ENCODE measurements at regions not wholly inside any gene's neighbourhood (a gene's known extent, or its start where the extent isn't known, plus 50 kb on each side); places are given as distances from the start of the nearest gene placed in this dataset.

- H3K27ac Mint-ChIP-seq, result no peak overlapping the region
- POLR2A ChIA-PET, result no interaction called here
- no peak overlapping the region for H3K4me3 ChIP-seq (ENCODE audit: low read length)
- H3K27me3 ChIP-seq (ENCODE audit: control insufficient read depth in 1 of 2, insufficient read depth in 2 of 2, low read length in 2 of 2), result no peaks in the 10 kb centered on the region
- H3K36me3 ChIP-seq (ENCODE audit: insufficient read depth, low read length), result no peaks in the 10 kb centered on the region
- no peaks in the 10 kb centered on the region for H3K9me3 ChIP-seq (ENCODE audit: control insufficient read depth in 1 of 2, insufficient read depth in 1 of 2, low read length in 2 of 2)
- TF ChIP-seq CTCF (IDR thresholded peaks at IDR 0.05), result no peak
- CTCF ChIA-PET, result no interaction called here
- peaks cover 2% of the 10 kb centered on the region for H3K9me3 Mint-ChIP-seq
- no peaks in the 10 kb centered on the region for H3K4me1 ChIP-seq (ENCODE audit: insufficient read depth, low read length)
- intact Hi-C loops (cut with DNase I, micrococcal nuclease), result no loop called here
- ATAC-seq (ENCODE audit: poor library complexity), result no peak
- H3K4me1 Mint-ChIP-seq (ENCODE audit: low read depth), result no peaks in the 10 kb centered on the region
- H3K4me3 Mint-ChIP-seq, result no peak overlapping the region
- H3K27me3 Mint-ChIP-seq, result no peaks in the 10 kb centered on the region
- DNase-seq, result no peak
- no peak overlapping the region for H3K27ac ChIP-seq (ENCODE audit: low read depth in 1 of 2, low read length in 2 of 2)
- H3K36me3 Mint-ChIP-seq (ENCODE audit: low read depth), result no peaks in the 10 kb centered on the region
Measured at GRCh38 chr14:29216268-29217232, 450.0 kb downstream of the FOXG1 start.

GRCh38 chr14:29217813-29218450, 451.3 kb downstream of the FOXG1 start:
- CTCF ChIA-PET, result no interaction called here
- Mint-ChIP-seq H3K27ac (no peak overlapping the region), H3K27me3 (no peaks in the 10 kb centered on the region), H3K36me3 (ENCODE audit: low read depth) (no peaks in the 10 kb centered on the region), H3K9me3 (peaks cover 5% of the 10 kb centered on the region), H3K4me3 (no peak overlapping the region), H3K4me1 (ENCODE audit: low read depth) (no peaks in the 10 kb centered on the region)
- no peak for ATAC-seq (ENCODE audit: poor library complexity)
- Histone ChIP-seq H3K27ac (ENCODE audit: low read depth in 1 of 2, low read length in 2 of 2) (no peak overlapping the region), H3K36me3 (ENCODE audit: insufficient read depth, low read length) (no peaks in the 10 kb centered on the region), H3K9me3 (ENCODE audit: control insufficient read depth in 1 of 2, insufficient read depth in 1 of 2, low read length in 2 of 2) (no peaks in the 10 kb centered on the region), H3K4me1 (ENCODE audit: insufficient read depth, low read length) (no peaks in the 10 kb centered on the region), H3K4me3 (ENCODE audit: low read length) (no peak overlapping the region), H3K27me3 (ENCODE audit: control insufficient read depth in 1 of 2, insufficient read depth in 2 of 2, low read length in 2 of 2) (no peaks in the 10 kb centered on the region)
- no peak for TF ChIP-seq CTCF (IDR thresholded peaks at IDR 0.05)
- DNase-seq, result no peak
- intact Hi-C loops (cut with DNase I, micrococcal nuclease), result no loop called here
- POLR2A ChIA-PET, result no interaction called here

- DNase-seq, result no peak
- Mint-ChIP-seq H3K27me3 (no peaks in the 10 kb centered on the region), H3K4me1 (ENCODE audit: low read depth) (no peaks in the 10 kb centered on the region), H3K36me3 (ENCODE audit: low read depth) (no peaks in the 10 kb centered on the region), H3K27ac (no peak overlapping the region), H3K4me3 (no peak overlapping the region), H3K9me3 (peaks cover 5% of the 10 kb centered on the region)
- Histone ChIP-seq H3K4me3 (ENCODE audit: low read length) (no peak overlapping the region), H3K36me3 (ENCODE audit: insufficient read depth, low read length) (no peaks in the 10 kb centered on the region), H3K4me1 (ENCODE audit: insufficient read depth, low read length) (no peaks in the 10 kb centered on the region), H3K27ac (ENCODE audit: low read depth in 1 of 2, low read length in 2 of 2) (no peak overlapping the region), H3K9me3 (ENCODE audit: control insufficient read depth in 1 of 2, insufficient read depth in 1 of 2, low read length in 2 of 2) (no peaks in the 10 kb centered on the region), H3K27me3 (ENCODE audit: control insufficient read depth in 1 of 2, insufficient read depth in 2 of 2, low read length in 2 of 2) (no peaks in the 10 kb centered on the region)
- ChIA-PET POLR2A (no interaction called here), CTCF (no interaction called here)
- intact Hi-C loops (cut with DNase I, micrococcal nuclease), result no loop called here
- ATAC-seq (ENCODE audit: poor library complexity), result no peak
- no peak for TF ChIP-seq CTCF (IDR thresholded peaks at IDR 0.05)
Measured at GRCh38 chr14:29220072-29220471, 453.5 kb downstream of the FOXG1 start.
